Neural progenitor cell (in vitro differentiated cells): ENCODE measurements at regions not wholly inside any gene's neighbourhood (a gene's known extent, or its start where the extent isn't known, plus 50 kb on each side); places are given as distances from the start of the nearest gene placed in this dataset.

ENCODE experiments used
- DNase-seq: peaks from one replicate; pipeline ENCODE4 v3.0.0-alpha.2; 2016; ENCODE audit warnings: low spot score
- H2AFZ ChIP-seq: fragments of 200-600 bp; sonication (generic); replicated peaks from 2 replicates; pipeline ENCODE4 v1.6.1; 2016; ENCODE audit warnings: antibody characterized with exemption
- H3F3A ChIP-seq: fragments of 200-600 bp; sonication (generic); 2 replicates; pipeline ENCODE4 v1.6.1; 2016; ENCODE audit warnings: antibody characterized with exemption, low read depth
- H3K27ac ChIP-seq: fragments of 200-600 bp; sonication (generic); 2 replicates; pipeline ENCODE4 v1.5.1; 2016; ENCODE audit warnings: mild to moderate bottlenecking
- H3K27me3 ChIP-seq: fragments of 200-600 bp; sonication (generic); 2 replicates; pipeline ENCODE4 v1.6.1; 2016; ENCODE audit warnings: mild to moderate bottlenecking, moderate library complexity
- H3K36me3 ChIP-seq: fragments of 200-600 bp; sonication (generic); 2 replicates; pipeline ENCODE4 v1.5.1; 2016
- H3K4me1 ChIP-seq: fragments of 200-600 bp; sonication (generic); 2 replicates; pipeline ENCODE4 v1.6.1; 2016; ENCODE audit warnings: mixed run types
- H3K4me2 ChIP-seq: fragments of 200-600 bp; sonication (generic); 2 replicates; pipeline ENCODE4 v1.6.1; 2016
- H3K4me3 ChIP-seq: fragments of 200-600 bp; sonication (generic); 2 replicates; pipeline ENCODE4 v1.5.1; 2016
- H3K79me2 ChIP-seq: fragments of 200-600 bp; sonication (generic); 2 replicates; pipeline ENCODE4 v1.6.1; 2016; ENCODE audit warnings: low read depth
- H3K9ac ChIP-seq: fragments of 200-600 bp; sonication (generic); 2 replicates; pipeline ENCODE4 v1.6.1; 2016
- H3K9me3 ChIP-seq: fragments of 200-600 bp; sonication (generic); 2 replicates; pipeline ENCODE4 v1.5.1; 2016; ENCODE audit warnings: low read depth
- H4K20me1 ChIP-seq: fragments of 200-600 bp; sonication (generic); 2 replicates; pipeline ENCODE4 v1.6.1; 2016; ENCODE audit warnings: low read depth
- H3K27ac Mint-ChIP-seq: 3 replicates; pipeline ENCODE4 v1.8.0; 2021; ENCODE audit warnings: mixed read lengths
- H3K27me3 Mint-ChIP-seq: 2 replicates; pipeline ENCODE4 v1.8.0; 2022; ENCODE audit warnings: low read depth, mild to moderate bottlenecking, inconsistent platforms, moderate library complexity, mixed read lengths; ENCODE audit not compliant: insufficient read depth
- H3K36me3 Mint-ChIP-seq: 3 replicates; pipeline ENCODE4 v1.8.0; 2021; ENCODE audit warnings: mixed read lengths
- H3K4me1 Mint-ChIP-seq: 3 replicates; pipeline ENCODE4 v1.8.0; 2021; ENCODE audit warnings: mixed read lengths
- H3K4me3 Mint-ChIP-seq: 3 replicates; pipeline ENCODE4 v1.8.0; 2021; ENCODE audit warnings: mild to moderate bottlenecking, moderate library complexity, mixed read lengths
- H3K9me3 Mint-ChIP-seq: 3 replicates; pipeline ENCODE4 v1.8.0; 2020; ENCODE audit warnings: mixed read lengths
- CTCF ChIP-seq: fragments of 200-600 bp; sonication (generic); IDR thresholded peaks from 2 replicates; pipeline ENCODE4 v1.5.1; 2017; ENCODE audit warnings: antibody characterized with exemption, mild to moderate bottlenecking
- EZH2 ChIP-seq: fragments of 200-600 bp; sonication (generic); IDR thresholded peaks from 2 replicates; pipeline ENCODE4 v1.6.1; 2017; ENCODE audit warnings: antibody characterized with exemption, mild to moderate bottlenecking, moderate library complexity
- EZH2phosphoT487 ChIP-seq: fragments of 200-600 bp; sonication (generic); IDR thresholded peaks from 2 replicates; pipeline ENCODE4 v1.6.1; 2017; ENCODE audit warnings: antibody characterized with exemption

- H3K27me3 ChIP-seq, result no peaks in the 10 kb centered on the region
These were observed 237.0 kb downstream of the SOX9 start for GRCh38 chr17:72357764-72358365.

GRCh38 chr17:72358465-72358864 is 237.6 kb downstream of the SOX9 start:
- Mint-ChIP-seq H3K9me3 (peaks cover 6% of the 10 kb centered on the region), H3K4me1 (peaks cover 5% of the 10 kb centered on the region), H3K27me3 (peaks cover 6% of the 10 kb centered on the region), H3K36me3 (no peaks in the 10 kb centered on the region), H3K27ac (no peak overlapping the region), H3K4me3 (no peak overlapping the region)
- no peak for DNase-seq
- H3K9me3 ChIP-seq, result no peaks in the 10 kb centered on the region
- H2AFZ ChIP-seq, result no peak overlapping the region
- TF ChIP-seq EZH2phosphoT487, result no peak
- TF ChIP-seq CTCF, result no peak
- TF ChIP-seq EZH2, result no peak
- H3K27ac ChIP-seq, result no peak overlapping the region
- H3K36me3 ChIP-seq, result no peaks in the 10 kb centered on the region
- H3K4me2 ChIP-seq, result no peak overlapping the region
- H4K20me1 ChIP-seq, result no peaks in the 10 kb centered on the region
- no peak overlapping the region for H3K9ac ChIP-seq
- H3K79me2 ChIP-seq, result no peaks in the 10 kb centered on the region
- no peaks in the 10 kb centered on the region for H3K27me3 ChIP-seq
- peaks cover 8% of the 10 kb centered on the region for H3K4me1 ChIP-seq
- no peaks in the 10 kb centered on the region for H3F3A ChIP-seq
- H3K4me3 ChIP-seq, result no peak overlapping the region

More at GRCh38 chr17:72357764-72358365, 237.0 kb downstream of the SOX9 start:
- no peak overlapping the region for H3K4me2 ChIP-seq
- H3K4me1 Mint-ChIP-seq, result peaks cover 9% of the 10 kb centered on the region
- H3K9ac ChIP-seq, result no peak overlapping the region
- H3K4me1 ChIP-seq, result peaks cover 10% of the 10 kb centered on the region
- no peaks in the 10 kb centered on the region for H3K36me3 ChIP-seq
- H3F3A ChIP-seq, result no peaks in the 10 kb centered on the region
- peaks cover 6% of the 10 kb centered on the region for H3K9me3 Mint-ChIP-seq
- no peak overlapping the region for H3K4me3 Mint-ChIP-seq
- H3K27ac Mint-ChIP-seq, result no peak overlapping the region
- no peaks in the 10 kb centered on the region for H3K9me3 ChIP-seq
- no peak for DNase-seq
- H2AFZ ChIP-seq, result no peak overlapping the region
- TF ChIP-seq CTCF (no peak), EZH2 (no peak), EZH2phosphoT487 (no peak)
- no peak overlapping the region for H3K4me3 ChIP-seq
- H3K27me3 Mint-ChIP-seq, result peaks cover 6% of the 10 kb centered on the region
- H3K27ac ChIP-seq, result no peak overlapping the region
- H3K79me2 ChIP-seq, result no peaks in the 10 kb centered on the region
- no peaks in the 10 kb centered on the region for H4K20me1 ChIP-seq
- no peaks in the 10 kb centered on the region for H3K36me3 Mint-ChIP-seq

GRCh38 chr17:72359274-72359673 is 238.5 kb downstream of the SOX9 start:
- H3K27me3 Mint-ChIP-seq, result peaks cover 6% of the 10 kb centered on the region
- H2AFZ ChIP-seq, result no peak overlapping the region

More at GRCh38 chr17:72359274-72359673, 238.5 kb downstream of the SOX9 start:
- Histone ChIP-seq H3K36me3 (no peaks in the 10 kb centered on the region), H4K20me1 (no peaks in the 10 kb centered on the region), H3K9ac (no peak overlapping the region), H3K9me3 (no peaks in the 10 kb centered on the region), H3K4me3 (no peak overlapping the region), H3K79me2 (no peaks in the 10 kb centered on the region), H3K27ac (no peak overlapping the region), H3F3A (no peaks in the 10 kb centered on the region), H3K4me2 (no peak overlapping the region), H3K27me3 (no peaks in the 10 kb centered on the region), H3K4me1 (peaks cover under 1% of the 10 kb centered on the region)
- DNase-seq, result no peak
- H3K4me3 Mint-ChIP-seq, result no peak overlapping the region
- peaks cover 2% of the 10 kb centered on the region for H3K9me3 Mint-ChIP-seq
- H3K4me1 Mint-ChIP-seq, result no peaks in the 10 kb centered on the region
- no peak overlapping the region for H3K27ac Mint-ChIP-seq
- H3K36me3 Mint-ChIP-seq, result no peaks in the 10 kb centered on the region
- TF ChIP-seq EZH2 (no peak), CTCF (no peak), EZH2phosphoT487 (no peak)
